ENCODE measurements at regions not wholly inside any gene's neighbourhood (a gene's known extent, or its start where the extent isn't known, plus 50 kb on each side); places are given as distances from the start of the nearest gene placed in this dataset.

DNA sequence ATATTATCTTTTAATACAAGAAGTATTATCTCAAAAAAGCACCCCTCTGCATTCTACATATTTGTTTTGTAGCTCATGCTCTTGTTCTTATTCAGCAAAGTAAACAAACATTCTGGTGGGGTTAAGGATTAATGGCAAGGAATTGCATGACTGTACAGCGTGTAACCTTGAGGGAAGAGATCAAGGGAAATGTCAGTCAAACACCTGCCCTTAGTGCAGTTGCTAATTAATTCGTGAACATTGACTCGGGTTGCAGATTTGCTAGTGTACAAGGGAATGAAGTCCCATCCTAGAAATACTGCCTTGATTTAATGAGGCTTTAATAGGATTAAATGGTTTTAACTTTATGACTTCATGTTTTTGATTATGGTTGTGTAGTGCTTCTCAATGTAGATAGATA is 1758.1 kb downstream of the MAT2B start:
- TF ChIP-seq, protein P1, sequence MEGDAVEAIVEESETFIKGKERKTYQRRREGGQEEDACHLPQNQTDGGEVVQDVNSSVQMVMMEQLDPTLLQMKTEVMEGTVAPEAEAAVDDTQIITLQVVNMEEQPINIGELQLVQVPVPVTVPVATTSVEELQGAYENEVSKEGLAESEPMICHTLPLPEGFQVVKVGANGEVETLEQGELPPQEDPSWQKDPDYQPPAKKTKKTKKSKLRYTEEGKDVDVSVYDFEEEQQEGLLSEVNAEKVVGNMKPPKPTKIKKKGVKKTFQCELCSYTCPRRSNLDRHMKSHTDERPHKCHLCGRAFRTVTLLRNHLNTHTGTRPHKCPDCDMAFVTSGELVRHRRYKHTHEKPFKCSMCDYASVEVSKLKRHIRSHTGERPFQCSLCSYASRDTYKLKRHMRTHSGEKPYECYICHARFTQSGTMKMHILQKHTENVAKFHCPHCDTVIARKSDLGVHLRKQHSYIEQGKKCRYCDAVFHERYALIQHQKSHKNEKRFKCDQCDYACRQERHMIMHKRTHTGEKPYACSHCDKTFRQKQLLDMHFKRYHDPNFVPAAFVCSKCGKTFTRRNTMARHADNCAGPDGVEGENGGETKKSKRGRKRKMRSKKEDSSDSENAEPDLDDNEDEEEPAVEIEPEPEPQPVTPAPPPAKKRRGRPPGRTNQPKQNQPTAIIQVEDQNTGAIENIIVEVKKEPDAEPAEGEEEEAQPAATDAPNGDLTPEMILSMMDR (IDR thresholded peaks at IDR 0.05; ENCODE audit: low read length): no peak
- no peak for TF ChIP-seq EZH2 (IDR thresholded peaks at IDR 0.05; ENCODE audit: borderline replicate concordance, low read length)
